GM21717 (cell line): ENCODE measurements at regions not wholly inside any gene's neighbourhood (a gene's known extent, or its start where the extent isn't known, plus 50 kb on each side); places are given as distances from the start of the nearest gene placed in this dataset.
"Not testable (repeated sequence)": the region's sequence is repeated elsewhere in the genome, so short reads cannot be mapped to it uniquely, and the experiment has no call there.

ENCODE experiments used
- ATAC-seq: cut with Tn5 transposase; IDR thresholded peaks from one replicate; pipeline ENCODE4 v1.9.1; 2021; ENCODE audit warnings: mild to moderate bottlenecking, moderate library complexity; ENCODE audit not compliant: unreplicated experiment

DNA sequence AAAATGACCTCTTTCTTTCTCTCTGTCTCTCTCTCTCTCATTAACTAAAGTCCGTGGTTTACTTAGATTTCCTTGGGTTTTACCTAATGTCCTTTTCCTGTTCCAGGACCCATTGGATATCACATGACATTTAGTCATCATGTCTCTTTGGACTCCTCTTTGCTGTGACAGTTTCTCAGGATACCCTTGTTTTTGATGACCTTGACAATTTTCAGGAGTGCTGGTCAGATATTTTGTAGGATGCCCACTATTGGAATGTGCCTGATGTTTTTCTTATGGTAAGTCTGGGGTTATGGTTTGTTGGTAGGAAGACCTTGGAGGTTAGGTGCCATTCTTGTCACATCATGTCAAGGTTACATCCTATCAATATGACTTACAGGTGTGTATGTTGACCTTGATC lies 199.2 kb upstream of the HTR1E start:
- no peak for ATAC-seq

GRCh38 chr6:86731631-86732030 lies 205.7 kb upstream of the HTR1E start:
- ATAC-seq: not testable (repeated sequence)

DNA sequence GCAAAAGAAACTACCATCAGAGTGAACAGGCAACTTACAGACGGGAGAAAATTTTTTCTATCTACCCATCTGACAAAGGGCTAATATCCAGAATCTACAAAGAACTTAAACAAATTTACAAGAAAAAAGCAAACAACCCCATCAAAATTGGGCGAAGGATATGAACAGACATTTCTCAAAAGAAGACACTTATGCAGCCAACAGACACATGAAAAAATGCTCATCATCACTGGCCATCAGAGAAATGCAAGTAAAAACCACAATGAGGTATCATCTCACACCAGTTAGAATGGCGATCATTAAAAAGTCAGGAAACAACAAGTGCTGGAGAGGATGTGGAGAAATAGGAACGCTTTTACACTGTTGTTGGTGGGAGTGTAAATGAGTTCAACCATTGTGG lies 206.6 kb upstream of the HTR1E start:
- not testable (repeated sequence) for ATAC-seq

DNA sequence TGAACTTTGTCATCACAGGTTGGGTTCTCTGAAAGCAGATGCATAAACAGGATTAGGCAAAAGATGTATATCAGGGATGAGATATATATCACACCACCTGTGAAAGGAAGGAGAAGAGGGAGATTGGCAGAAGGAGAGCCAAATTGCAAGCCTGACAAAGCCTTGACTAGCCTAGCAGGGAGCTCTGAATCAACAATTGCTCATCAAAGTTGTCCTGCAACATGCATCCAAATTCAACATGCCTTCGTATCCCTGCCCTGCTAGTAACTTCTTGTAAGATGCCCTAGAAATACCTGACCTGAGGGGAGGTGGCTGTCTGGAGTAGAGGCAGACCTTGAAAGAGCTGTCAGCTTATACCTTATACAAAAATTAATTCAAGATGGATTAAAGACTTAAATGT lies 207.1 kb upstream of the HTR1E start:
- no peak for ATAC-seq

- no peak for ATAC-seq
Measured at GRCh38 chr6:86728976-86729375, 208.4 kb upstream of the HTR1E start.

GRCh38 chr6:86724695-86725094 lies 212.6 kb upstream of the HTR1E start:
- ATAC-seq: no peak

- ATAC-seq: no peak
Measured at GRCh38 chr6:86723729-86724128, 213.6 kb upstream of the HTR1E start.

DNA sequence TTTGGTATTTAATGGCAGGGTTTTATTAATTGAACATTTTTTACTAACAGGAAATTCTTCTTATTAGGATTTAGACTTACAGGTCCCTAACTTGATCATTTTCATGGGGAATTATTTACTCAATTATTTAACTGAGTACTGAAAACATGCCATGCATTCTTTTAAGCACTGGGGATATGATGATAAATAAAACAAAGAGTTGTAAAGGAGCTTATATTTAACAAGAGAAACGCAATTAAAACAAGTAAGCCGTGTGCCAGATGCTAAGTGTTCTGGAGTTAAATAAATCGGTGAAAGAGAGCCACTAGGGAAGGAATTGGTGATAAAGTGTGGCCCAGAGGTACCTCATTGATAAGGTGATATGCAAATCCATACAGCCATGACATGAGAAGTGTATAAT lies 214.2 kb upstream of the HTR1E start:
- no peak for ATAC-seq

- ATAC-seq: no peak
Measured at GRCh38 chr6:86722131-86722530, 215.2 kb upstream of the HTR1E start.

DNA sequence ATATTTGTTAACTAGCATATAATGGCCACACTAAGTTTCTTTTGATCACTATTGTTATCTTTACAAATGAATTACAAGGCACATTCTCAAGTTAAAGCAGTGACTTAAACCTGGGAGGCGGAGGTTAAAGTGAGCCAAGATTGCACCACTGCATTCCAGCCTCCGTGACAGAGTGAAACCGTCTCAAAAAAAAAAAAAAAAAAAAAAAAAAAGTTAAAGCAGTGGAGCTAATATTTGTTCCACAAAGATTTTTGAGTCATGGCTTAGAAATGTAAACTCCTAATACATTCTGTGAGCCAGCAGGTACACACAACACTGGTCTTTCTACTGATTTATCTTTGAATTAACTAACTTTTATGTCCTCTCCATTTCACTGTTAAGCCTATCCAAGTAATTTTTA lies 221.7 kb upstream of the HTR1E start:
- ATAC-seq: no peak

DNA sequence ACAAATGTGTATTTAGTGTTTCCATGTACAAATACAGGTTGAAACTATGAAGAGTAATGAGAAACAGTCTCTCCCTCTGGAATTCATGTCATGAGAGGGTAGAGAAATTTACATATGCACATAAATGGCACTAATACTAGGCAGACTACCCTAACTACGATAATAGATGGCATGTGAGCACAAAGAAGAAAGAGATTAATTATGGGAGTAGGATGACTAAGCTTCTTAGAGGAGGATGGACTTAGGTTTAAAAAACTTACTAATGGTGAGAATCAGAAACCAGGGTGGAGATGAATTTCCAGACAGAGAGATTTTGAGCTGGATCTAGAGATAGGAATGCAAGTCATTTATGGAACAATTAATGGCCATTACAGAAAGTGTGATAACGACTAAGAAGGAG lies 225.3 kb upstream of the HTR1E start:
- ATAC-seq: no peak

DNA sequence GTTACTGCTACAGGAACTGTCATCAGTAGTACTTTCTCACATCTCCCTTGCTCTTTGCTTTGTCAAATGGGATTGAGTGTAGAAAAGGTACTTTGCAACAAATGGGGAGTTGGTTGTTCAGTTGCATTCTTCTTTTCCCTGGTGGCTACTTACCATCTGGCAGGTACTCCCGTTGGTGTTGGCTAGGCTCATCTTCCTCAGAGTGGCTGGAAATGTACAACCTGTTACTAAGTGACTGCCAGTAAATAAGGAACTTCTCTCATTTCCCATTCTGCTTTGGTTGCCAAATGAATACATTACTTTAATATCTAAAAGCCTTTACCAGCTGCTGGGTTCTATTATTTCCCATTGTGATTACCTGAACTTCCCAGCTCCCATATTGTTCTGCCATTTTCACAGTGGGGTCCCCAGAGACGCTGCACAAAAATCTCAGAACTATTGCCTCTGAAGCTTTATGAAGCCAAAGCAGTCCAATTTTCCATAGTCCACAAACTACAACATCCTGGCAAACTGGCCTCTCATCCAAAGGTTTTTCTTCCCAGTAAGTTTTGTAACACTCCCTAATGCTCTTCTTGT lies 229.7 kb upstream of the HTR1E start:
- ATAC-seq: no peak

- ATAC-seq: no peak
Measured at GRCh38 chr6:86706449-86706848, 230.9 kb upstream of the HTR1E start.

GRCh38 chr6:86701228-86701627 lies 236.1 kb upstream of the HTR1E start:
- not testable (repeated sequence) for ATAC-seq

DNA sequence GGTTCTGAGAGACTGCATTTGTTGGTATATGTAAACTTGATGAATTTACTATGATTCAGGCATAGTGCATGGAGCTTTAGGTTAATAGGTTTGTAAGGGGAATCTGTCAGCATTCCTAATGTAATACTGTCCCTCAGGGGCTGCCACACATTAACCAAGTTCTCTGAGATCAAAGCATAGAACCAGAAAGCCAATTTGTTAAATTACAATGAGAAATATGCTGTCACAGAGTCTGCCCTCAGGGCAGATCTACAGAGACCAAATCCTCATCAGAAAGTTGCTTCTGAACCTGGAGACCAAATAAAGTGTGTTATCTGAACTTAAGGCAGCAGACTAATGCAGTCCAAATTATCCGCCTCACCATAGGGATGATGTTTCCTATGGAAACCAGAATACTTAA lies 250.8 kb upstream of the HTR1E start:
- ATAC-seq: no peak

DNA sequence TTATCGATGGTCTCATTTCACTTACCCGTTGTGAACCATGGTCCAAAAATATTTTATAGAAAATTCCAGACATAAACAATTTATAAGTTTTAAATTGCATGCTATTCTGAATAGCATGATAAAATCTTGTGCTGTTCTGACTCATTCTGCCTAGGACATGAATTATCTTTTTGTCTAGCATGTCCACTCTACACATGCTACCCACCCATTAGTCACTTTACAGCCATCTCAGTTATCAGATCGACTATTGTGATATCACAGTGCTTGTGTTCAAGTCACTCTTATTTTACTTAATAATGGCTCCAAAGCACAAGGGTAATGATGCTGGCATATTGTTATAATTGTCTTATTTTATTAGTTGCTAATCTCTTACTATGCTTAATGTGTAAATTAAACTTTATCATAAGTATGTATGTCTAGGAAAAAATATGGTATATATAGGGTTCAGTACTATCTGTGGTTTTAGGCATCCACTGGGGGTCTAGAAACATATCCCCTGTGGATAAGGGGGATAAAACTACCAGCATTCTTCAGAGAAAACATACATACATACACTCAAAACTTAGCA lies 252.0 kb upstream of the HTR1E start:
- ATAC-seq: no peak

GRCh38 chr6:86683132-86683908 lies 254.0 kb upstream of the HTR1E start:
- ATAC-seq: no peak

DNA sequence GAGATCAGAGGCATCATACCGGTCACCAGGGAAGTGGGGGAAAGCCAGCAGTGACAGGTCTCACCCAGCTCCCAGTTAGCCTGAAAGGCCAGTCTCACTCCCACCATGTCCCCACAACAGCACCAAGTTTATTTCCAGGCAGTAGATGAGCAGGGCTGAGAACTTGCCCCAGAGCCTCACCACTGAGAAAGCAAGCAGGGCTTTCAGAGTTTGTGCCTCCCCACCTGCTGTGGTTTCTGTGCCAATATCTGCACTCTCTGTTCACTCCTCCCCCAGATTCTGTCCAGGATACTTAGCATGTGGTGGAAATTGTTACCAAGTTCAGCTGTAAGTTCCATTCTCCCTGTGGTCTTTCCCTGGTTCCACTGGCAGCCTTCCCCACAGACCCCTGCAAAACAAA lies 255.0 kb upstream of the HTR1E start:
- ATAC-seq: no peak

DNA sequence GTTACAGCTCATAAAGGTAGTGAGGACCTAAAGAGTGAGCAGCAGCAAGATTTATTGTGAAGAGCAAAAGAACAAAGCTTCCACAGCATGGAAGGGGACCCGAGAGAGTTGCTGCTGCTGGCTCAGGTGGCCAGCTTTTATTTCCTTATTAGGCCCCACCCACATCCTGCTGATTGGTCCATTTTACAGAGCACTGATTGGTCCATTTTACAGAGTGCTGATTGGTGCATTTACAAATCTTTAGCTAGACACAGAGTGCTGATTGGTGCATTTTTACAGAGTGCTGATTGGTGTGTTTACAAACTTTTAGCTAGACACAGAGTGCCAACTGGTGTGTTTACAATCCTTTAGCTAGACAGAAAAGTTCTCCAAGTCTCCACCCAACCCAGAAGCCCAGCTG lies 256.2 kb upstream of the HTR1E start:
- ATAC-seq: not testable (repeated sequence)

DNA sequence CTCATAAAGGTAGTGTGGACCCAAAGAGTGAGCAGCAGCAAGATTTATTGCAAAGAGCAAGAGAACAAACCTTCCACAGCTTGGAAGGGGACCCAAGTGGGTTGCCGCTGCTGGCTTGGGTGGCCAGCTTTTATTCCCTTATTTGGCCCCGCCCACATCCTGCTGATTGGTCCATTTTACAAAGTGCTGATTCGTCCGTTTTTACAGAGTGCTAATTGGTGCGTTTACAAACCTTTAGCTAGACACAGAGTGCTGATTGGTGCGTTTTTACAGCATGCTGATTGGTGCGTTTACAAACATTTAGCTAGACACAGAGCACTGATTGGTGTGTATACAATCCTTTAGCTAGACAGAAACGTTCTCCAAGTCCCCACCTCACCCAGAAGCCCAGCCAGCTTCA lies 265.2 kb upstream of the HTR1E start:
- ATAC-seq: not testable (repeated sequence)

- ATAC-seq: no peak
Measured at GRCh38 chr6:86657192-86657591, 280.1 kb upstream of the HTR1E start.

DNA sequence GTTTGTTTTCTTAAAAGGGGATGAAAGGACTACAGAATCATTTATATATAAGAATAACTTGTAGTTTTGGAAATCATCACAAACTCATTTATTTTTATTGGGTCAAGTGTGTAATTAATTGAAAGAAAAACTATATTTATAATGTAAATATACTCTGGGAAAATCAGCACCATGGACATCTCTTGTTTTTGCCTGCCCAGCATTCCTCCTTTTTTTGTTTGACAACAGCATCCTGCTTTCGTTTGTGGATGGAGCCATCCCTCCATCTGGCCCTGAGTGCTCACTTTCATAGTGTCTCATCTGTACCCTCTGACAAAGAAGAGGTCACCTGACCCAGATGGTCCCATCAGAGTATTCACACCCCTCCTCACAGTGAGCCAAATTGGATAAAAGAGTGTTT lies 308.2 kb upstream of the HTR1E start:
- no peak for ATAC-seq
